HEK293T (cell line): ENCODE measurements at regions not wholly inside any gene's neighbourhood (a gene's known extent, or its start where the extent isn't known, plus 50 kb on each side); places are given as distances from the start of the nearest gene placed in this dataset.

ENCODE experiments used
- BHLHE40 ChIP-seq: fragments of 450-650 bp; IDR thresholded peaks from 2 replicates; pipeline ENCODE4 v1.6.1; 2016; ENCODE audit warnings: mild to moderate bottlenecking, moderate library complexity, borderline replicate concordance
- FOXA1 ChIP-seq: fragments of 450-650 bp; IDR thresholded peaks from 2 replicates; pipeline ENCODE4 v1.6.1; 2016; ENCODE audit warnings: mild to moderate bottlenecking
- HDGF ChIP-seq: fragments of 450-650 bp; IDR thresholded peaks from 2 replicates; pipeline ENCODE4 v1.6.1; 2017; ENCODE audit warnings: antibody characterized with exemption, borderline replicate concordance
- TF ChIP-seq, protein P1 (sequence below): fragments of 450-650 bp; IDR thresholded peaks from 2 replicates; pipeline ENCODE4 v1.6.1; 2016

GRCh38 chr15:94761574-94761973 is 530.2 kb downstream of the MCTP2 start:
- TF ChIP-seq HDGF (no peak), FOXA1 (no peak), BHLHE40 (no peak)
- TF ChIP-seq, protein P1, sequence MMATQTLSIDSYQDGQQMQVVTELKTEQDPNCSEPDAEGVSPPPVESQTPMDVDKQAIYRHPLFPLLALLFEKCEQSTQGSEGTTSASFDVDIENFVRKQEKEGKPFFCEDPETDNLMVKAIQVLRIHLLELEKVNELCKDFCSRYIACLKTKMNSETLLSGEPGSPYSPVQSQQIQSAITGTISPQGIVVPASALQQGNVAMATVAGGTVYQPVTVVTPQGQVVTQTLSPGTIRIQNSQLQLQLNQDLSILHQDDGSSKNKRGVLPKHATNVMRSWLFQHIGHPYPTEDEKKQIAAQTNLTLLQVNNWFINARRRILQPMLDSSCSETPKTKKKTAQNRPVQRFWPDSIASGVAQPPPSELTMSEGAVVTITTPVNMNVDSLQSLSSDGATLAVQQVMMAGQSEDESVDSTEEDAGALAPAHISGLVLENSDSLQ, result no peak
